AG04449 (cell line): ENCODE measurements at regions not wholly inside any gene's neighbourhood (a gene's known extent, or its start where the extent isn't known, plus 50 kb on each side); places are given as distances from the start of the nearest gene placed in this dataset.

Experiments used
- CTCF ChIA-PET: fragments of 350-600 bp; formaldehyde crosslinking; extraction: SDS; loops from one replicate; lab custom pipeline; 2021; ENCODE audit warnings: antibody characterized with exemption; lab: Yijun Ruan, JAX
- POLR2A ChIA-PET: fragments of 400-600, 350-600 bp; formaldehyde crosslinking; extraction: SDS; loops from one replicate; lab custom pipeline; 2020; ENCODE audit warnings: antibody characterized with exemption, inconsistent platforms; lab: Yijun Ruan, JAX
- DNase-seq: peaks from one replicate; pipeline ENCODE4 v3.0.0-alpha.2; 2010; ENCODE audit warnings: low read depth, low spot score
- H3K4me3 ChIP-seq: 2 replicates; pipeline ENCODE4 v1.5.1; 2011; ENCODE audit warnings: low read depth, mild to moderate bottlenecking, control low read depth, low read length
- CTCF ChIP-seq: IDR thresholded peaks from one replicate; pipeline ENCODE4 v1.5.1; 2011; ENCODE audit warnings: mild to moderate bottlenecking, moderate library complexity, low read length, control low read depth, inconsistent platforms; ENCODE audit not compliant: insufficient read depth; ENCODE audit errors: missing control alignments

- no peak overlapping the region for H3K4me3 ChIP-seq
- ChIA-PET POLR2A (no interaction called here), CTCF (no interaction called here)
- no peak for TF ChIP-seq CTCF
- no peak for DNase-seq
These were observed 513.0 kb downstream of the PTPRU start for GRCh38 chr1:29749024-29749945.

- CTCF ChIA-PET: no interaction called here
- POLR2A ChIA-PET: no interaction called here
- no peak for TF ChIP-seq CTCF
- no peak overlapping the region for H3K4me3 ChIP-seq
- DNase-seq: no peak
These were observed 510.9 kb downstream of the PTPRU start for GRCh38 chr1:29747196-29747595.

- TF ChIP-seq CTCF: no peak
- DNase-seq: no peak
- POLR2A ChIA-PET: no interaction called here
- H3K4me3 ChIP-seq: no peak overlapping the region
- CTCF ChIA-PET: no interaction called here
These were observed 509.8 kb downstream of the PTPRU start for GRCh38 chr1:29746076-29746665.

GRCh38 chr1:29744684-29745490 is 508.6 kb downstream of the PTPRU start:
- ChIA-PET POLR2A (no interaction called here), CTCF (no interaction called here)
- H3K4me3 ChIP-seq: no peak overlapping the region
- no peak for DNase-seq
- TF ChIP-seq CTCF: no peak

- ChIA-PET POLR2A (no interaction called here), CTCF (no interaction called here)
- no peak for TF ChIP-seq CTCF
- DNase-seq: no peak
- H3K4me3 ChIP-seq: no peak overlapping the region
These were observed 507.6 kb downstream of the PTPRU start for GRCh38 chr1:29743931-29744330.

- ChIA-PET POLR2A (no interaction called here), CTCF (no interaction called here)
- TF ChIP-seq CTCF: no peak
- no peak for DNase-seq
- no peak overlapping the region for H3K4me3 ChIP-seq
These were observed 506.9 kb downstream of the PTPRU start for GRCh38 chr1:29743264-29743663.
